GM12874 (cell line): ENCODE measurements at regions not wholly inside any gene's neighbourhood (a gene's known extent, or its start where the extent isn't known, plus 50 kb on each side); places are given as distances from the start of the nearest gene placed in this dataset.

Experiments
- TF ChIP-seq, protein P1 (sequence below): IDR thresholded peaks from 2 replicates; pipeline ENCODE4 v1.5.1; 2011; ENCODE audit warnings: low read depth, mild to moderate bottlenecking, control low read depth, low read length, moderate library complexity; ENCODE audit not compliant: insufficient read depth

DNA sequence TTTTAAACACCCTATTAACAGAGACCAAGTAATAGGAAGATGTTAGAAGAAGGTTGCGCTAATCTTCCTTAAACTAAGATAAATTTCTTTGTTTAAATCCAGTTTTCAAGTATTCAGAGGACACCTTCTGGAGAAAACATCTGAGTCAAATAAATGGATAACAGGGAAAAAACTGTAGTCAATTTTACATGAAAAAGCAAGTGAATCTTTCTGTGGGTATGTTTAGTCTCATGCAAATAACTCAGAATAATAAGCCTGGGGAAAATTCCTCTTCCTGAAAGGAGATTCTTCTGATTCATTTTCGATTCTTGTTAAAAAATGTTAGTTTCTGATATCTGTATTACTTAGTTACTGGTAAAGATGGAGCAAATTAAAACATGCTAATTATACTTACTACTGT lies 145.5 kb downstream of the CTH start:
- TF ChIP-seq, protein P1, sequence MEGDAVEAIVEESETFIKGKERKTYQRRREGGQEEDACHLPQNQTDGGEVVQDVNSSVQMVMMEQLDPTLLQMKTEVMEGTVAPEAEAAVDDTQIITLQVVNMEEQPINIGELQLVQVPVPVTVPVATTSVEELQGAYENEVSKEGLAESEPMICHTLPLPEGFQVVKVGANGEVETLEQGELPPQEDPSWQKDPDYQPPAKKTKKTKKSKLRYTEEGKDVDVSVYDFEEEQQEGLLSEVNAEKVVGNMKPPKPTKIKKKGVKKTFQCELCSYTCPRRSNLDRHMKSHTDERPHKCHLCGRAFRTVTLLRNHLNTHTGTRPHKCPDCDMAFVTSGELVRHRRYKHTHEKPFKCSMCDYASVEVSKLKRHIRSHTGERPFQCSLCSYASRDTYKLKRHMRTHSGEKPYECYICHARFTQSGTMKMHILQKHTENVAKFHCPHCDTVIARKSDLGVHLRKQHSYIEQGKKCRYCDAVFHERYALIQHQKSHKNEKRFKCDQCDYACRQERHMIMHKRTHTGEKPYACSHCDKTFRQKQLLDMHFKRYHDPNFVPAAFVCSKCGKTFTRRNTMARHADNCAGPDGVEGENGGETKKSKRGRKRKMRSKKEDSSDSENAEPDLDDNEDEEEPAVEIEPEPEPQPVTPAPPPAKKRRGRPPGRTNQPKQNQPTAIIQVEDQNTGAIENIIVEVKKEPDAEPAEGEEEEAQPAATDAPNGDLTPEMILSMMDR, result no peak

DNA sequence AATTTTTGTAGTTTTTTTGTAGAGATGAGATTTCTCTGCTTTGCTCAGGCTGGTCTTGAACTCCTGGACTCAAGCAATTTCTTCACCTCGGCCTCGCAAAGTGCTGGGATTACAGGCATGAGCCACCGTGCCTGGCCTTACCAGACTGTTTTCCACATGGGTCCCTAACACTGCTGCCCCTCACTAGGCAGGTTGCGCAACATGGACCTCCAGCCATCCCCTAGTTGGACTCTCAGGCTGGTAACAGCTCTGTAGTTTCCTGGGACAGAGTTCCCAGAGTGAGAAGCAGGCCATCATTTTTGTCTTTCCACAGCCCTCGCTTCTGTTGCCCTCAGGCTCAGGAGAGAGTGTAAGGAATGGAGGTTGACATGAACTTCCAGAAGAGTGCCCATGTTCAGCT lies 156.1 kb downstream of the CTH start:
- TF ChIP-seq, protein P1, result no peak

DNA sequence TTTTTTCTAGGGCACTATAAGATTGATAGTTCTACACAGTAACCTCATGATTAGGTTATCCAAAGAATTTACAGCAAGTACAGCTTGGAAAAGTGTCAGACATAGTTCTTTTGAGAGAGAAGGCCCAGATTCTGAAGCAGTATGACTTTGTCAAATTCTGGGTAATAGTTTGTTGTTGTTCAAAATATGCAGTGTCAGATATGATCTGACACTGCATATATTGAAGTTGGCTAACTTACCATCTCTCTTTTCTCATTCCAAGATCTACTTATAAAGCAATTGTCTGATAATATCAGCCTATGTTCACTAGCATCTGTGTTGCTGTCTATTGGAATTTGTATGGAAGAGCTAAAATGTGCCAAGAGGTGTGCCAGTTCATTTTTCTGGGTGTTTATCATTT lies 160.1 kb downstream of the CTH start:
- TF ChIP-seq, protein P1, result no peak

DNA sequence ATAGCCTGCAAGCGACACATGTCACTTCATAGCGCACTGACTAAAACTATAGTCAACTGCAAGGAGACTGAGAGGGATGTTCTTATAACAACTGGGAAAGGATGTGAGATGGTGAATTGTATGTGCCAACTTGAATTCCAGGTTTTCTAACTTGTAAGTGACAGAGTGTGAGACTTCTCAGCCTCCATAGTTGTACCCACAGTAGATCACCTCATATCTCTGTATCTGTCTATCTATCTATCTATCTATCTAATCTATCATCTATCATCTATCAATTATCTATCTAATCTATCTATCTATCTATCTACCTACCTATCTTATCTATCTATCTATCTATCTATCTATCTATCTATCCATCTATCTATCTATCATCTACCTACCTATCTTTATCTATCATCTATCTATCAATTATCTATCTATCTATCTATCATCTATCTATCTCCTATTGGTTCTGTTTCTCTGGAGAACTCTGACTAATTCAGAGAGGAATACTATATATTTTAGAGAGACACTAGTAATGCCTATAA lies 162.3 kb downstream of the CTH start:
- TF ChIP-seq, protein P1, result no peak

DNA sequence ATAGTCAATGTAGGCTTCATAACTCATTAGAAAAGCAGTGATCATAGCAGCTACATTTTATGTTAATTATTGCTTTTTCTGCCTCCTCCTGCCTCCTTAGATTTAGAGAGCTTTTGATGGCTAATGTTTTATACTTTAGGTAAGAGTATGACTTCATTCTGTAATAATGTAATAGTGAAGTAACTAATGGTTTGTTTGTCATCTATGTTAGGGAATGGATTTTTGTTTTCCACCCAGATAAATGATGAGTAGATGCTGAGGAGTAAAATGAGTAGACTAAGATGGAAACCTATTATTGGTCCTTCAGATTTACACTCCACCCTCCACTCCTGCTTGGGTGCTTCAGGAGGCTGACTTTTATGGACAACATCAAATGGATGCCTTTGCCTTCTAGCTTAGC lies 170.6 kb downstream of the CTH start:
- TF ChIP-seq, protein P1, result no peak

DNA sequence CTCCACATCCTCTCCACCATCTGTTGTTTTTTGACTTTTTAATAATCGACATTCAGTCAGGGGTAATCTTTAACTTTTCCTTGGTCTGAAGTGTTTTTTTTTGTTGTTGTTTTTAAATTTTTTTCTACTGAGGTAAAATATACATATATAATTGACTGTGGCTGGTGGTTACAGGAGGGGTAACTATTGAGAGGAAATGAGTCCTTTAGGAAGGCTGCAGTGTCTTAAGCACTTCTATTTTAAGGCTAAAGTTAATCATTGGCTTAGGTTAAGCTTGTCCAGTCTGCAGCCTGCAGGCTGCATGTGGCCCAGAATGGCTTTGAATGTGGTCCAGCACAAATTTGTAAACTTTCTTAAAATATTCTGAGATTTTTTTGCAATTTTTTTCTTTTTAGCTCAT lies 172.5 kb downstream of the CTH start:
- TF ChIP-seq, protein P1, result no peak

DNA sequence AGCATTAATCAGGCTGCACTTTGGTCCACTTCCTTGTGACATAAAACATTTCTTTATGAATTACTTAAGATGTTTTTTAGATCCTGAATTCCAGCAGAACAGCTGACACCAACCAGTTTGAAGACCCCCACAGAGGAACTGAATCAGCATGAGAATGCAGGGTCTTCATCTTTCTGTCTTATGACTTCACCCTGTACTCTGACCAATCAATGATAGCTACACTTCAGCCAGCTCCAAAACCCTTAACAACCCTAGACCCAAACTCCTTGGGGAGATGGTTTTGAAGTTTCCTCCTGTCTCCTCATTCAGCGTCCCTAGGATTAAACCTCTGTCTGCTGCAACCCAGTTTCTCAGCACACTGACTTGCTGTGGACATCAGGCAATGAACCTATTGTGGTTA lies 175.0 kb downstream of the CTH start:
- TF ChIP-seq, protein P1, result no peak
